Esophagus squamous epithelium (tissue), 4 donors: ENCODE measurements at regions not wholly inside any gene's neighbourhood (a gene's known extent, or its start where the extent isn't known, plus 50 kb on each side); places are given as distances from the start of the nearest gene placed in this dataset.

Source experiments
- CTCF ChIP-seq, 6 experiments: fragments of 450-650 bp in 4 of 6; fragments of 200-600 bp in 2 of 6; sonication (generic) in 2 of 6; IDR thresholded peaks; one replicate each; pipeline ENCODE4 v1.5.1; 2016 to 2019; ENCODE audit warnings: antibody characterized with exemption in 6 of 6, mild to moderate bottlenecking in 4 of 6, moderate library complexity in 4 of 6
- POLR2A ChIP-seq, 4 donors: fragments of 450-650 bp; IDR thresholded peaks; one replicate each; pipeline ENCODE4 v1.6.1; 2017; ENCODE audit warnings: antibody characterized with exemption in 4 of 4, mild to moderate bottlenecking in 4 of 4, moderate library complexity in 3 of 4

- TF ChIP-seq CTCF (IDR thresholded peaks at IDR 0.05) (no peak), POLR2A (IDR thresholded peaks at IDR 0.05) (no peak)
Measured at GRCh38 chr14:65297744-65298143, 114.8 kb upstream of the FUT8 start.
